Tibial artery (tissue), 4 donors: ENCODE measurements at regions not wholly inside any gene's neighbourhood (a gene's known extent, or its start where the extent isn't known, plus 50 kb on each side); places are given as distances from the start of the nearest gene placed in this dataset.

Experiments
- DNase-seq, 2 donors: peaks; one replicate each; pipeline ENCODE4 v3.0.0-alpha.2; 2019
- H3K27ac ChIP-seq, 2 donors: fragments of 200-600 bp; sonication (generic) in 1 of 2; 1 replicate in 1 of 2; 2 replicates in 1 of 2; pipeline ENCODE4 v1.5.1; 2018 to 2019; ENCODE audit warnings: mild to moderate bottlenecking in 1 of 2
- H3K27me3 ChIP-seq, 2 donors: fragments of 200-600 bp; sonication (generic) in 1 of 2; one replicate each; pipeline versions ENCODE4 v1.5.1 to v1.6.0; 2016 to 2019
- H3K36me3 ChIP-seq, 3 donors: fragments of 200-600 bp; sonication (generic) in 2 of 3; one replicate each; pipeline ENCODE4 v1.5.1; 2016 to 2019; ENCODE audit warnings: mild to moderate bottlenecking in 2 of 3
- H3K4me1 ChIP-seq, 4 donors: fragments of 200-600 bp; sonication (generic) in 2 of 4; 1 replicate in 3 of 4; 2 replicates in 1 of 4; pipeline ENCODE4 v1.5.1; 2016 to 2019
- H3K4me3 ChIP-seq, 2 donors: fragments of 200-600 bp; sonication (generic) in 1 of 2; 1 replicate in 1 of 2; 2 replicates in 1 of 2; pipeline ENCODE4 v1.5.1; 2018 to 2019; ENCODE audit warnings: mild to moderate bottlenecking in 2 of 2
- H3K9me3 ChIP-seq, 3 donors: fragments of 200-600 bp; sonication (generic) in 1 of 3; one replicate each; pipeline ENCODE4 v1.5.1; 2016 to 2019
- intact Hi-C: fragments of 100-400 bp; cut with DNase I; formaldehyde crosslinking; loops from one replicate; pipeline ENCODE4 v1.15.0; 2023; ENCODE audit warnings: low total_unique reads
- TF ChIP-seq, protein P1 (sequence below), 2 experiments: fragments of 200-600 bp in 1 of 2; fragments of 450-650 bp in 1 of 2; IDR thresholded peaks; one replicate each; pipeline ENCODE4 v1.5.1; 2017 to 2019; ENCODE audit warnings: antibody characterized with exemption in 2 of 2, mild to moderate bottlenecking in 1 of 2, moderate library complexity in 1 of 2

DNA sequence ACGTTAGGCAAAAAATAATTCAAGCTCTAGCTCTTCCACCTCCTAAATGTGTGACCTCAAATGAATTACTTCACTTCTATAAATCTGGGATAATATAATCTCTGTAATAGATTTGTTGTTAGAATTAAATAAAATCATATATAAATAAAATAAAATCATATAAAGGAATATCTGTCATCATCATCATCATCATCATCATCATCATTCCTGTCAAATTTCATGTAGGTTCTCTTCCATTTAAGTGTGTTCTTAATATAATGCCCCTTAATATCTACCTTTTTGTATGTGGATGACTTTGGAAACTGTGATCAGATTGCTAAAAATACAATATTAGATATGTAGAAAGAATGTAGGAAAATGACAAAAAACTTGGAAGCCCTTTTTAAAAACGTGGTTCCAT lies 621.0 kb downstream of the ADGRL2 start:
- DNase-seq = no peak
- TF ChIP-seq, protein P1, sequence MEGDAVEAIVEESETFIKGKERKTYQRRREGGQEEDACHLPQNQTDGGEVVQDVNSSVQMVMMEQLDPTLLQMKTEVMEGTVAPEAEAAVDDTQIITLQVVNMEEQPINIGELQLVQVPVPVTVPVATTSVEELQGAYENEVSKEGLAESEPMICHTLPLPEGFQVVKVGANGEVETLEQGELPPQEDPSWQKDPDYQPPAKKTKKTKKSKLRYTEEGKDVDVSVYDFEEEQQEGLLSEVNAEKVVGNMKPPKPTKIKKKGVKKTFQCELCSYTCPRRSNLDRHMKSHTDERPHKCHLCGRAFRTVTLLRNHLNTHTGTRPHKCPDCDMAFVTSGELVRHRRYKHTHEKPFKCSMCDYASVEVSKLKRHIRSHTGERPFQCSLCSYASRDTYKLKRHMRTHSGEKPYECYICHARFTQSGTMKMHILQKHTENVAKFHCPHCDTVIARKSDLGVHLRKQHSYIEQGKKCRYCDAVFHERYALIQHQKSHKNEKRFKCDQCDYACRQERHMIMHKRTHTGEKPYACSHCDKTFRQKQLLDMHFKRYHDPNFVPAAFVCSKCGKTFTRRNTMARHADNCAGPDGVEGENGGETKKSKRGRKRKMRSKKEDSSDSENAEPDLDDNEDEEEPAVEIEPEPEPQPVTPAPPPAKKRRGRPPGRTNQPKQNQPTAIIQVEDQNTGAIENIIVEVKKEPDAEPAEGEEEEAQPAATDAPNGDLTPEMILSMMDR (IDR thresholded peaks at IDR 0.05) = no peak
- Histone ChIP-seq H3K4me3 (no peak overlapping the region), H3K27ac (no peak overlapping the region), H3K9me3 (no peaks in the 10 kb centered on the region), H3K36me3 (no peaks in the 10 kb centered on the region), H3K4me1 (no peaks in the 10 kb centered on the region), H3K27me3 (no peaks in the 10 kb centered on the region)
- intact Hi-C loops = no loop called here

DNA sequence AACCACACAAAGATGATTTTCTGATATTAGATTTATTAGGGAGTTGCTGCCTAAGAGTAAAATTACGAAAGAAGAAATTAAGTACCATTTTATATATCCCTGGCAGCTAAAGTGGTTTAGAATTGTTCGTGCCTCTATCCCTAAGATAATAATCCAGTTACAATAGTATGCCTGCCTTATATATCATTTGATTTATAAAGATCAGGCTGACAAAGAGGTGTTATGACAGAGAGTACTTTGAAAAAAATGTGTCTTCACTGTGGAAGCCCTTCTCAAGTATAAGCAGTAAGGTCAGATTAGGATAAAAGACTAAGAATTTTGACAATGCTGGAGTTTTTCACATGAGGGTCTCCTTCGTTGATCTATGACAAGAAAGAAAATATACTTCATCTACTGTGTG lies 619.9 kb downstream of the ADGRL2 start:
- no peak overlapping the region for H3K4me3 ChIP-seq
- no peaks in the 10 kb centered on the region for H3K36me3 ChIP-seq
- H3K9me3 ChIP-seq = no peaks in the 10 kb centered on the region
- H3K27ac ChIP-seq = no peak overlapping the region
- no peak for DNase-seq
- intact Hi-C loops = no loop called here
- TF ChIP-seq, protein P1 (IDR thresholded peaks at IDR 0.05) = no peak
- no peaks in the 10 kb centered on the region for H3K4me1 ChIP-seq
- H3K27me3 ChIP-seq = no peaks in the 10 kb centered on the region

DNA sequence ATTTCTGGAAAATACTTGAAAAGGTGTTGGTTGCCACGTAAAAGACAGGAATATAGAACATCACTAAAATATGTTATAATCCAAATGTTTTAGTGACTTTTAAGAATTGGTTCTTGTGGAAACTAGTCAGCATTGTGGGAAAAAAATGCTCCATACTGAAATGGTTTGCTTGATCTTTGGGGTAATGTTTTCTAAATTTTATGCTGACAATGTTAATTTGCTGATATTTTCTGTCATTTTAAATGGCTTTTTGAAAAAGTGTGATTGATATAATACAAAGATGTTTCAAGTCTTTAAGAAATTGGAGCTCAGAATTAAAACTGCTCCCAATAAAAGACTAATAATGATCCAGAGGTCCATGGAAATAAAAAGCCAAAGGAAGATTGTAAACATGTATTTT lies 610.9 kb downstream of the ADGRL2 start:
- Histone ChIP-seq H3K9me3 (no peaks in the 10 kb centered on the region), H3K27me3 (no peaks in the 10 kb centered on the region), H3K27ac (no peak overlapping the region), H3K4me3 (no peak overlapping the region), H3K36me3 (no peaks in the 10 kb centered on the region), H3K4me1 (peaks cover 0 to 9% (median 0%) of the 10 kb centered on the region in 4 donors)
- DNase-seq = no peak
- TF ChIP-seq, protein P1 (IDR thresholded peaks at IDR 0.05) = no peak
- intact Hi-C loops = no loop called here

DNA sequence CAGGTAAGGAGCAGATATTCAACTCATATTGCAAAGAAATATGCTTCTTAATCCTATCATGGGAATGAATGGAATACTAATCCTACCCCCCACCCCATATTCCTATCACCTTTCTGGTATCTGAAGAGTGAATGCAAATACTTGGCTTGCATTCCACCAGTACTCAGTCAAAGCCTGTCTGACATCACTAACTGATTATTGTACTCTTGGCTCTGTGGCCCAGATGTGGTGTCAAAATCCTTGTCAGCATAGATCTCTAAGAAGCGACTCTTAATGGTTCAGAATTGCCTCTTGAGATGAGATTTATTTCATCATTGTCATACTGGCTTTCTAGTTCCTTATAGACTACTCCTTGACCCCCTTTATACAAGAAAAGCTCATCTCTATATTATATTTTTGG lies 604.6 kb downstream of the ADGRL2 start:
- DNase-seq = no peak

DNA sequence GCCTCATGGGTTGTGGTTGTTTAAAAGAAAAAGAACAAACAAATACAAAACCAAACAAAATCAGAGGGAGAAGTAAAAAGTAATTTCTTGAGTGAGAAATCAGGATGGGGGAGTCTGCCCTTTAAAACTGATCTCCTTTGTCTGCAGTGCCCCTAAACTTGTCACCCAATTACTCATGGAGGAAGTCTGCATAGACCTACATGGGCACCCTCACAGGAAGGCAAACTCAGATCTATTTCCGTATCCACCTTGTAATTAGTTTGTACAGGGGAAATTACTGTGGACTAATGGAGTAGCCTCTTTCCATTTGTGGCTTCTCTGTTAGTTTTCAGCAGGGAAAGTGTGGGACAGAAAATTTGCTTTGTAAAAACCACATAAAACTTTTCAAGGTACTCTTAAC lies 600.4 kb downstream of the ADGRL2 start:
- H3K4me3 ChIP-seq = no peak overlapping the region
- H3K27me3 ChIP-seq = no peaks in the 10 kb centered on the region
- TF ChIP-seq, protein P1 (IDR thresholded peaks at IDR 0.05) = no peak
- no peak for DNase-seq
- no peak overlapping the region for H3K27ac ChIP-seq
- H3K4me1 ChIP-seq = peaks cover 0 to 4% (median 0%) of the 10 kb centered on the region in 4 donors
- intact Hi-C loops = no loop called here
- H3K9me3 ChIP-seq = no peaks in the 10 kb centered on the region
- H3K36me3 ChIP-seq = no peaks in the 10 kb centered on the region

More for the DNA sequence above, 604.6 kb downstream of the ADGRL2 start:
- H3K9me3 ChIP-seq = no peaks in the 10 kb centered on the region
- intact Hi-C loops = no loop called here
- no peak overlapping the region for H3K27ac ChIP-seq
- peaks cover 0 to 9% (median 0%) of the 10 kb centered on the region in 4 donors for H3K4me1 ChIP-seq
- H3K27me3 ChIP-seq = no peaks in the 10 kb centered on the region
- H3K4me3 ChIP-seq = no peak overlapping the region
- no peaks in the 10 kb centered on the region for H3K36me3 ChIP-seq
- TF ChIP-seq, protein P1 (IDR thresholded peaks at IDR 0.05) = no peak

DNA sequence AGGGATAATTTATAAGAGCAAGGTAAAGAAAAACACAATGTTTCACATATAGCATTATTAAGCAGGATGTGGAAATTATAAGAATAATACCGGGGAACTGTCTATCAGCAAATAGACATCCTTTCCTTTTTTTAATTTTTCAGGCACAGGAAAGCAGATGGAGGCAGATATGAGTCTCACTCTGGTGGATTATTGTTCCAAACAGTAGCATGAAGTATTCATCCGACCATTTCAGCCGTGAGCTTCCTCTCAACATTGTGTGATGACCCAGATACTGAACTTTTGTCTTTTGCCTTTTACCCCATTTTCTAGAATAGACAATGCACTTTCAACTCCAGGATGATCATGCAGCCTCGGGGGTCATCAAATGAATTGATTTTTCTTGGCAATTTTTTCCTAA lies 599.8 kb downstream of the ADGRL2 start:
- H3K4me1 ChIP-seq = peaks cover 0 to 4% (median 0%) of the 10 kb centered on the region in 4 donors
- intact Hi-C loops = no loop called here

More for the DNA sequence above, 599.8 kb downstream of the ADGRL2 start:
- TF ChIP-seq, protein P1 (IDR thresholded peaks at IDR 0.05) = no peak
- H3K4me3 ChIP-seq = no peak overlapping the region
- no peak for DNase-seq
- H3K27ac ChIP-seq = no peak overlapping the region
- H3K27me3 ChIP-seq = no peaks in the 10 kb centered on the region
- no peaks in the 10 kb centered on the region for H3K9me3 ChIP-seq
- H3K36me3 ChIP-seq = no peaks in the 10 kb centered on the region
